IMR-90 (cell line): ENCODE measurements at regions not wholly inside any gene's neighbourhood (a gene's known extent, or its start where the extent isn't known, plus 50 kb on each side); places are given as distances from the start of the nearest gene placed in this dataset.

Source experiments
- BHLHE40 ChIP-seq: fragments of 150-350 bp; IDR thresholded peaks from 2 replicates; pipeline ENCODE4 v1.6.1; 2016; ENCODE audit warnings: mild to moderate bottlenecking, low read depth, low read length
- CEBPB ChIP-seq: IDR thresholded peaks from 2 replicates; pipeline ENCODE4 v1.6.1; 2012; ENCODE audit warnings: low read depth, low read length, improper control_type of control experiment
- FOS ChIP-seq: fragments of 150-350 bp; IDR thresholded peaks from 2 replicates; pipeline ENCODE4 v1.6.1; 2016; ENCODE audit warnings: low read depth, low read length
- MXI1 ChIP-seq: IDR thresholded peaks from 2 replicates; pipeline ENCODE4 v1.6.1; 2012; ENCODE audit warnings: low read depth, mild to moderate bottlenecking, low read length, moderate library complexity, borderline replicate concordance
- NFE2L2 ChIP-seq: fragments of 150-350 bp; IDR thresholded peaks from 2 replicates; pipeline ENCODE4 v1.6.1; 2016; ENCODE audit warnings: low read depth, mild to moderate bottlenecking, low read length
- POLR2A ChIP-seq: IDR thresholded peaks from 2 replicates; pipeline ENCODE4 v1.6.1; 2012; ENCODE audit warnings: mild to moderate bottlenecking, low read depth, low read length
- RAD21 ChIP-seq: IDR thresholded peaks from 2 replicates; pipeline ENCODE4 v1.6.1; 2012; ENCODE audit warnings: low read length, improper control_type of control experiment
- RCOR1 ChIP-seq: IDR thresholded peaks from 2 replicates; pipeline ENCODE4 v1.6.1; 2012; ENCODE audit warnings: mild to moderate bottlenecking, low read length, improper control_type of control experiment; ENCODE audit not compliant: insufficient replicate concordance
- RFX5 ChIP-seq: IDR thresholded peaks from 2 replicates; pipeline ENCODE4 v1.8.0; 2012; ENCODE audit warnings: low read depth, mild to moderate bottlenecking, low read length, moderate library complexity
- SMC3 ChIP-seq: fragments of 150-350 bp; IDR thresholded peaks from 2 replicates; pipeline ENCODE4 v1.6.1; 2016; ENCODE audit warnings: low read depth, mild to moderate bottlenecking, antibody characterized with exemption, low read length, moderate library complexity
- TF ChIP-seq, protein P1 (sequence below): conservative IDR thresholded peaks from 2 replicates; pipeline ENCODE4 v1.5.1; 2012; ENCODE audit warnings: mild to moderate bottlenecking, low read depth, low read length, improper control_type of control experiment
- TF ChIP-seq, protein P2 (sequence below): fragments of 150-350 bp; IDR thresholded peaks from 2 replicates; pipeline ENCODE4 v1.6.1; 2017; ENCODE audit warnings: mild to moderate bottlenecking, antibody characterized with exemption, low read length, low read depth

DNA sequence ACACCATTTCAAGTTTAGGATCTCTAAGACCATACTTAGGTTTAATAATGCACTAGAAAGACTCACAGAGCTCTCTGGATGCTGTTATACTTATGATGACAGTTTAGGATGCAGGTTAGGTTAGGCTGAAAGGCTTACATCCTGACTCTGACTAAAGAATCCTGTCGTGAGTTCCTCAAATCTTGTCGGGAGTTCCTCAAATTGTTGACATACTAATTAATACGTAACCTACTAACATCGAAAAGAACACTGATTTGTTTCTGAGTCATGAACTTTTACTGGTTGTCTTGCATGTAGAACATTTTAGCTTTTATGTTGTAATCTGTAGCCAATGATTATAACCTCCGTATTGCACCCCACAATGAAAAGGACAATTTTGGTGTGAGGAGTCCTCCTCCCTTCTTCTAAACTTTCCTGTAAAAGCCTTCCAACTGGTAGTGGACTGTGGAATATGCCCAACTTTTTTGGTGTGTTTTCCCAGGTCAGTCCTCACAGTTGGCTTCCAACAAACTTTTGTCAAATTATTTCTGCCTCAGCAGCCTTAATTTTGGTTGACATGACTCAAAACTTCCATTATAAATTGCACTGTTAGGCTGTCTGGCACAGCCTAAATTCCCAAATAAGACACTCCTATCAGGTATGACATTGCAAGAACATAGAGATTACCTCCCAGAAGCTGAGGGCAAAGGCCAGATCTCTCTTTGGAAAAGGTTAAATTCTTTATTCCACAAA lies 107.9 kb upstream of the PALMD start:
- TF ChIP-seq, protein P1, sequence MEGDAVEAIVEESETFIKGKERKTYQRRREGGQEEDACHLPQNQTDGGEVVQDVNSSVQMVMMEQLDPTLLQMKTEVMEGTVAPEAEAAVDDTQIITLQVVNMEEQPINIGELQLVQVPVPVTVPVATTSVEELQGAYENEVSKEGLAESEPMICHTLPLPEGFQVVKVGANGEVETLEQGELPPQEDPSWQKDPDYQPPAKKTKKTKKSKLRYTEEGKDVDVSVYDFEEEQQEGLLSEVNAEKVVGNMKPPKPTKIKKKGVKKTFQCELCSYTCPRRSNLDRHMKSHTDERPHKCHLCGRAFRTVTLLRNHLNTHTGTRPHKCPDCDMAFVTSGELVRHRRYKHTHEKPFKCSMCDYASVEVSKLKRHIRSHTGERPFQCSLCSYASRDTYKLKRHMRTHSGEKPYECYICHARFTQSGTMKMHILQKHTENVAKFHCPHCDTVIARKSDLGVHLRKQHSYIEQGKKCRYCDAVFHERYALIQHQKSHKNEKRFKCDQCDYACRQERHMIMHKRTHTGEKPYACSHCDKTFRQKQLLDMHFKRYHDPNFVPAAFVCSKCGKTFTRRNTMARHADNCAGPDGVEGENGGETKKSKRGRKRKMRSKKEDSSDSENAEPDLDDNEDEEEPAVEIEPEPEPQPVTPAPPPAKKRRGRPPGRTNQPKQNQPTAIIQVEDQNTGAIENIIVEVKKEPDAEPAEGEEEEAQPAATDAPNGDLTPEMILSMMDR = no peak
- TF ChIP-seq POLR2A (no peak), BHLHE40 (no peak), FOS (no peak), RAD21 (no peak), MXI1 (no peak), NFE2L2 (no peak), SMC3 (no peak), RCOR1 (no peak), CEBPB (no peak), RFX5 (no peak)
- TF ChIP-seq, protein P2, sequence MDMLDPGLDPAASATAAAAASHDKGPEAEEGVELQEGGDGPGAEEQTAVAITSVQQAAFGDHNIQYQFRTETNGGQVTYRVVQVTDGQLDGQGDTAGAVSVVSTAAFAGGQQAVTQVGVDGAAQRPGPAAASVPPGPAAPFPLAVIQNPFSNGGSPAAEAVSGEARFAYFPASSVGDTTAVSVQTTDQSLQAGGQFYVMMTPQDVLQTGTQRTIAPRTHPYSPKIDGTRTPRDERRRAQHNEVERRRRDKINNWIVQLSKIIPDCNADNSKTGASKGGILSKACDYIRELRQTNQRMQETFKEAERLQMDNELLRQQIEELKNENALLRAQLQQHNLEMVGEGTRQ = no peak
